Activated CD4-positive, alpha-beta T cell treated with anti-CD3 and anti-CD28 coated beads, Interleukin-2, amount 50 U/mL, for 24 hours (primary cell): ENCODE measurements at regions not wholly inside any gene's neighbourhood (a gene's known extent, or its start where the extent isn't known, plus 50 kb on each side); places are given as distances from the start of the nearest gene placed in this dataset.
"Not testable (repeated sequence)": the region's sequence is repeated elsewhere in the genome, so short reads cannot be mapped to it uniquely, and the experiment has no call there.

Experiments
- DNase-seq, 2 donors: peaks; one replicate each; pipeline ENCODE4 v3.0.0-alpha.2; 2020; ENCODE audit warnings: low read depth in 1 of 2, low spot score in 1 of 2

GRCh38 chr14:61171727-61172126, 109.4 kb downstream of the TMEM30B start:
- no peak for DNase-seq

- no peak for DNase-seq
These were observed 113.0 kb downstream of the TMEM30B start for GRCh38 chr14:61168141-61168540.

GRCh38 chr14:61167642-61168041, 113.5 kb downstream of the TMEM30B start:
- no peak for DNase-seq

GRCh38 chr14:61160798-61161197, 120.3 kb downstream of the TMEM30B start:
- DNase-seq, result no peak

- no peak for DNase-seq
These were observed 126.5 kb downstream of the TMEM30B start for GRCh38 chr14:61154641-61155040.

- no peak for DNase-seq
These were observed 127.1 kb downstream of the TMEM30B start for GRCh38 chr14:61153914-61154545.

- no peak for DNase-seq
These were observed 127.7 kb downstream of the TMEM30B start for GRCh38 chr14:61153431-61153830.

- DNase-seq, result no peak
These were observed 128.2 kb downstream of the TMEM30B start for GRCh38 chr14:61152851-61153364.

GRCh38 chr14:61151251-61151650, 129.9 kb downstream of the TMEM30B start:
- DNase-seq, result no peak

- no peak for DNase-seq
These were observed 130.3 kb downstream of the TMEM30B start for GRCh38 chr14:61150851-61151250.

GRCh38 chr14:61149896-61150295, 131.2 kb downstream of the TMEM30B start:
- DNase-seq, result no peak

GRCh38 chr14:61148742-61149350, 132.3 kb downstream of the TMEM30B start:
- DNase-seq, result no peak

- no peak for DNase-seq
These were observed 133.1 kb downstream of the TMEM30B start for GRCh38 chr14:61147831-61148549.

- DNase-seq, result no peak
These were observed 133.7 kb downstream of the TMEM30B start for GRCh38 chr14:61147381-61147821.

- DNase-seq, result no peak
These were observed 134.2 kb downstream of the TMEM30B start for GRCh38 chr14:61146899-61147298.

GRCh38 chr14:61145903-61146481, 135.1 kb downstream of the TMEM30B start:
- no peak for DNase-seq

GRCh38 chr14:61145034-61145902, 135.9 kb downstream of the TMEM30B start:
- no peak for DNase-seq

GRCh38 chr14:61144117-61145033, 136.8 kb downstream of the TMEM30B start:
- DNase-seq, result not testable (repeated sequence)

GRCh38 chr14:61140872-61141271, 140.3 kb downstream of the TMEM30B start:
- no peak for DNase-seq

- DNase-seq, result no peak
These were observed 140.9 kb downstream of the TMEM30B start for GRCh38 chr14:61140271-61140670.
